Esophagus squamous epithelium (tissue), 4 donors: ENCODE measurements at regions not wholly inside any gene's neighbourhood (a gene's known extent, or its start where the extent isn't known, plus 50 kb on each side); places are given as distances from the start of the nearest gene placed in this dataset.

Experiments used
- CTCF ChIP-seq, 6 experiments: fragments of 450-650 bp in 4 of 6; fragments of 200-600 bp in 2 of 6; sonication (generic) in 2 of 6; IDR thresholded peaks; one replicate each; pipeline ENCODE4 v1.5.1; 2016 to 2019; ENCODE audit warnings: antibody characterized with exemption in 6 of 6, mild to moderate bottlenecking in 4 of 6, moderate library complexity in 4 of 6
- POLR2A ChIP-seq, 4 donors: fragments of 450-650 bp; IDR thresholded peaks; one replicate each; pipeline ENCODE4 v1.6.1; 2017; ENCODE audit warnings: antibody characterized with exemption in 4 of 4, mild to moderate bottlenecking in 4 of 4, moderate library complexity in 3 of 4

DNA sequence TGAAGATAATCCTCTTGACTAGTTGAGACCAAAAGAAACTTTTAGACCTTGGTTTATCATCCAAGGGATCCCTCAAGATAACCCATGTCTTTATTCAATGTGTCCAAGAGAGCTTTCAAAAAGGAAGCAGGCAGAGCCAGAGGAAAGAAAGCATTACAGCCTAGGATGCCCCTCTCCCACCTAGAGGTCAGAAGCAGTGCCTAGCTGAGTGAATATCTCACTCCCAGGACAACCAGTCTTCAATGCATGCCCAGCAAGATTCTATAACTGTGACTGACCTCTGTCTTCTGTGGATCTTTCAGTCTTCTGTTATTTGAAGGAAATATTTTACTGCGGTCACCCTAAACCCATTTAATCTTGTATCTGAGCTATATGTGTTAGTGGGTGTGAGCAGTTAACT, 537.2 kb upstream of the CPEB2 start:
- TF ChIP-seq CTCF (IDR thresholded peaks at IDR 0.05) (no peak), POLR2A (IDR thresholded peaks at IDR 0.05) (no peak)
